Activated CD8-positive, alpha-beta T cell treated with anti-CD3 and anti-CD28 coated beads, Interleukin-2, amount 10 ng/mL, durations not matched to agents 7 days and 5 days (primary cell): ENCODE measurements at regions not wholly inside any gene's neighbourhood (a gene's known extent, or its start where the extent isn't known, plus 50 kb on each side); places are given as distances from the start of the nearest gene placed in this dataset.

ENCODE experiments used
- ATAC-seq: fragments of 150-1000 bp; cut with Tn5 transposase; one replicate; pipeline ENCODE4 v1.10.0; 2021; ENCODE audit warnings: moderate library complexity
- CTCF ChIA-PET: fragments of 350-600 bp; sonication (Branson Sonifier 250); formaldehyde crosslinking; loops from one replicate; lab custom pipeline; 2021; ENCODE audit warnings: antibody characterized with exemption; lab: Charles Lee
- POLR2A ChIA-PET: fragments of 350-600 bp; sonication (Branson Sonifier 250); formaldehyde crosslinking; loops from one replicate; lab custom pipeline; 2021; ENCODE audit warnings: antibody characterized with exemption; lab: Charles Lee
- DNase-seq: peaks from one replicate; pipeline ENCODE4 v3.0.0-alpha.2; 2020
- H3K27ac Mint-ChIP-seq: one replicate; pipeline ENCODE4 v1.8.0; 2021; ENCODE audit warnings: mild to moderate bottlenecking, mixed read lengths
- H3K27me3 Mint-ChIP-seq: one replicate; pipeline ENCODE4 v1.8.0; 2021; ENCODE audit warnings: low read depth, mixed read lengths
- H3K36me3 Mint-ChIP-seq: one replicate; pipeline ENCODE4 v1.8.0; 2021; ENCODE audit warnings: low read depth, mixed read lengths
- H3K4me1 Mint-ChIP-seq: one replicate; pipeline ENCODE4 v1.8.0; 2021; ENCODE audit warnings: low read depth, mixed read lengths
- H3K4me3 Mint-ChIP-seq: one replicate; pipeline ENCODE4 v1.8.0; 2021; ENCODE audit warnings: mild to moderate bottlenecking, mixed read lengths
- H3K9me3 Mint-ChIP-seq: one replicate; pipeline ENCODE4 v1.8.0; 2022; ENCODE audit warnings: mixed read lengths; ENCODE audit not compliant: insufficient read depth

DNA sequence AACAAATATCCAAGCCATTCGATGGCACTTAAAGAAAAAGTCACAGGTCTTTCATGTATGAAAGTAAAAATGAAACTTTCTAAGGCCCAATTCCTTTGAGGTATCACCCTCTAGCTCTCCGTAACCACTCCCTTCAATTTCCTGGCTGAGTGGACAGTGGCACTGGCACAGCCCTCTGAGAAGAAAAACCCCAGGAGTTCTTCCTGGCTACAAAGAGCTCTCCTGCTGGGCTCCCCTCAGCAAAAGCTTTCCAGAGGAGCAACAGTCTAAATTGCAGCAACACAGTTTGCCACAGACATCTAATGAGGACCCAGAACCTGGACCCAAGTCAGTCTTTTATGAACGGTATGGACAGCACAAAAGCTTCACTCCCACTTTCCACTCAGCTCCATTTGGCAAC lies 71.8 kb downstream of the FUNDC1 start:
- Mint-ChIP-seq H3K27ac (no peak overlapping the region), H3K36me3 (no peaks in the 10 kb centered on the region), H3K4me1 (no peaks in the 10 kb centered on the region), H3K9me3 (no peaks in the 10 kb centered on the region), H3K4me3 (no peak overlapping the region), H3K27me3 (no peaks in the 10 kb centered on the region)
- ATAC-seq (no peak), DNase-seq (no peak)
- ChIA-PET CTCF (no interaction called here), POLR2A (interaction anchor here (0.6 kb wide), 1 partner anchor 170 kb away, joined by 3 read pairs; no protein-coding TSS in a partner anchor)

- POLR2A ChIA-PET = no interaction called here
- Mint-ChIP-seq H3K27ac (no peak overlapping the region), H3K36me3 (no peaks in the 10 kb centered on the region), H3K27me3 (no peaks in the 10 kb centered on the region), H3K4me1 (no peaks in the 10 kb centered on the region), H3K4me3 (no peak overlapping the region), H3K9me3 (no peaks in the 10 kb centered on the region)
- CTCF ChIA-PET = no interaction called here
- DNase-seq = no peak
- ATAC-seq = no peak
These were observed 79.8 kb downstream of the FUNDC1 start for GRCh38 chrX:44462850-44463249.

DNA sequence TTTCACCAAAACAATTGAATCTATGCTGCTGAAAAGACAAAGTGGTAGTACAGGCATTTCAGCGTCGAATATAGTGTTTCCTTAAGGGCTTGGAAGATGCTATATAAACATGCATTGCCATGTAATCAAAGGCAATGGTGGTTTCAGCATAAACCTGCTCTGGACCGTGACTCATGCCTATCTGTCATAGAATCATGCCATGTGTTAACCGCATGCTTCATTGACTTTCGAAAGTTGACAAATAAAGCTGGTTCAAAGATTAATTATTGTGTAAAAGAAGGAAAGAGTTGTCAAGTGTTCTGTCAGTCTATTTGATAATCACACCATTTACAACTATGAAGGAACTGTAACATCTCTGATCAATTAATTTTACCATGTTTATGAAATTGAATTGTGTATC lies 83.2 kb downstream of the FUNDC1 start:
- no peaks in the 10 kb centered on the region for H3K9me3 Mint-ChIP-seq
- H3K4me1 Mint-ChIP-seq = no peaks in the 10 kb centered on the region
- no peak overlapping the region for H3K4me3 Mint-ChIP-seq
- no peaks in the 10 kb centered on the region for H3K27me3 Mint-ChIP-seq
- H3K27ac Mint-ChIP-seq = no peak overlapping the region
- no peak for ATAC-seq
- POLR2A ChIA-PET = no interaction called here
- no peaks in the 10 kb centered on the region for H3K36me3 Mint-ChIP-seq
- CTCF ChIA-PET = no interaction called here
- no peak for DNase-seq

- no peak for DNase-seq
- no peaks in the 10 kb centered on the region for H3K9me3 Mint-ChIP-seq
- no peaks in the 10 kb centered on the region for H3K27me3 Mint-ChIP-seq
- H3K36me3 Mint-ChIP-seq = no peaks in the 10 kb centered on the region
- ChIA-PET CTCF (no interaction called here), POLR2A (no interaction called here)
- no peak overlapping the region for H3K27ac Mint-ChIP-seq
- H3K4me1 Mint-ChIP-seq = no peaks in the 10 kb centered on the region
- no peak overlapping the region for H3K4me3 Mint-ChIP-seq
- no peak for ATAC-seq
These were observed 86.0 kb downstream of the FUNDC1 start for GRCh38 chrX:44456685-44457084.

GRCh38 chrX:44451056-44451455 lies 91.6 kb downstream of the FUNDC1 start:
- ChIA-PET POLR2A (no interaction called here), CTCF (no interaction called here)
- no peaks in the 10 kb centered on the region for H3K36me3 Mint-ChIP-seq
- DNase-seq (no peak), ATAC-seq (no peak)
- H3K4me1 Mint-ChIP-seq = no peaks in the 10 kb centered on the region
- H3K27ac Mint-ChIP-seq = no peak overlapping the region
- no peak overlapping the region for H3K4me3 Mint-ChIP-seq
- H3K9me3 Mint-ChIP-seq = no peaks in the 10 kb centered on the region
- H3K27me3 Mint-ChIP-seq = no peaks in the 10 kb centered on the region

GRCh38 chrX:44447214-44447613 lies 95.4 kb downstream of the FUNDC1 start:
- H3K9me3 Mint-ChIP-seq = no peaks in the 10 kb centered on the region
- CTCF ChIA-PET = no interaction called here
- no peaks in the 10 kb centered on the region for H3K36me3 Mint-ChIP-seq
- H3K27ac Mint-ChIP-seq = no peak overlapping the region
- H3K4me3 Mint-ChIP-seq = no peak overlapping the region
- H3K27me3 Mint-ChIP-seq = no peaks in the 10 kb centered on the region
- no peak for ATAC-seq
- H3K4me1 Mint-ChIP-seq = no peaks in the 10 kb centered on the region
- POLR2A ChIA-PET = no interaction called here
- no peak for DNase-seq

GRCh38 chrX:44440006-44440405 lies 96.5 kb upstream of the EFHC2 start:
- CTCF ChIA-PET = no interaction called here
- H3K27ac Mint-ChIP-seq = no peak overlapping the region
- no peaks in the 10 kb centered on the region for H3K4me1 Mint-ChIP-seq
- H3K4me3 Mint-ChIP-seq = no peak overlapping the region
- no peaks in the 10 kb centered on the region for H3K27me3 Mint-ChIP-seq
- no peaks in the 10 kb centered on the region for H3K9me3 Mint-ChIP-seq
- no peak for DNase-seq
- no peak for ATAC-seq
- POLR2A ChIA-PET = no interaction called here
- H3K36me3 Mint-ChIP-seq = no peaks in the 10 kb centered on the region

- Mint-ChIP-seq H3K4me3 (no peak overlapping the region), H3K36me3 (no peaks in the 10 kb centered on the region), H3K4me1 (no peaks in the 10 kb centered on the region), H3K27ac (no peak overlapping the region), H3K9me3 (no peaks in the 10 kb centered on the region), H3K27me3 (no peaks in the 10 kb centered on the region)
- ChIA-PET CTCF (no interaction called here), POLR2A (no interaction called here)
- DNase-seq = no peak
- no peak for ATAC-seq
These were observed 95.8 kb upstream of the EFHC2 start for GRCh38 chrX:44439242-44439794.

GRCh38 chrX:44435047-44435446 lies 91.6 kb upstream of the EFHC2 start:
- H3K27me3 Mint-ChIP-seq = no peaks in the 10 kb centered on the region
- ATAC-seq (no peak), DNase-seq (no peak)
- H3K4me1 Mint-ChIP-seq = no peaks in the 10 kb centered on the region
- POLR2A ChIA-PET = no interaction called here
- CTCF ChIA-PET = no interaction called here
- H3K4me3 Mint-ChIP-seq = no peak overlapping the region
- H3K27ac Mint-ChIP-seq = no peak overlapping the region
- H3K9me3 Mint-ChIP-seq = no peaks in the 10 kb centered on the region
- H3K36me3 Mint-ChIP-seq = no peaks in the 10 kb centered on the region

DNA sequence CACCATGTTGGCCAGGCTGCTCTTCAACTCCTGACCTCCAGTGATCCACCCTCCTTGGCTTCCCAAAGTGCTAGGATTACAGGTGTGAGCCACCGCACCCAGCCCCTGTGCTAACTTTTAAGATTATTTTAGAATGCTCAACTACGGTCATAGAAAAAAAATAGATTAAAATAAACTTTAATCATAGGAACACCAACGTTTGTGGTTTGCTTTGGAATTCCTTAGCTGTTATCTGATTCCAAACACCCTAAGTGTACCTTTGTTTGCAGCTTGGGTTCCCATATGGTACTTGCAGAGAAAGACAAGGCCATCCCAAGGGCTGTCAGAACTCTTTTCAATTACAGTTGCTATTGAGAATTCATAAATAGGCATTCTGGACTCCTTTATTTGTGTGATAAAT lies 90.1 kb upstream of the EFHC2 start:
- Mint-ChIP-seq H3K36me3 (no peaks in the 10 kb centered on the region), H3K4me1 (no peaks in the 10 kb centered on the region), H3K27ac (no peak overlapping the region), H3K4me3 (no peak overlapping the region), H3K9me3 (no peaks in the 10 kb centered on the region), H3K27me3 (no peaks in the 10 kb centered on the region)
- DNase-seq (no peak), ATAC-seq (no peak)
- CTCF ChIA-PET = no interaction called here
- POLR2A ChIA-PET = no interaction called here

DNA sequence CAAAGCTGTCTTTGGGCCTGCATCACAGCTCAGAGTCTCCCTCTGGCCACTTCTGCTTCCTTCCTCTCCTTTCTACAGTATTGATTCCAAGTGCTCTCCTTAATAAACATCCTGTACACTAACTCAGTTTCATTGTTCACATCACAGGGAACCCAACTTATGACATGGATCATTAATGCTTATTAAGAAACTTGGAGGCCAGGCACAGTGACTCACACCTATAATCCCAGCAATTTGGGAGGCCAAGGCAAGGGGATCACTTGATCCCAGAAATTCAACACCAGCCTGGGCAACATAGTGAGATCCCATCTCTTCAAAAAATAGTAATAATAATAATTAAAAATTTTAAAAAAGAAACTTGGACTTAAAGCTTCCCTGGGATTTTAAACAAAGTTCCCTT lies 89.2 kb upstream of the EFHC2 start:
- Mint-ChIP-seq H3K4me1 (no peaks in the 10 kb centered on the region), H3K9me3 (no peaks in the 10 kb centered on the region), H3K36me3 (no peaks in the 10 kb centered on the region), H3K4me3 (no peak overlapping the region), H3K27me3 (no peaks in the 10 kb centered on the region), H3K27ac (no peak overlapping the region)
- ChIA-PET CTCF (no interaction called here), POLR2A (no interaction called here)
- ATAC-seq (no peak), DNase-seq (no peak)

DNA sequence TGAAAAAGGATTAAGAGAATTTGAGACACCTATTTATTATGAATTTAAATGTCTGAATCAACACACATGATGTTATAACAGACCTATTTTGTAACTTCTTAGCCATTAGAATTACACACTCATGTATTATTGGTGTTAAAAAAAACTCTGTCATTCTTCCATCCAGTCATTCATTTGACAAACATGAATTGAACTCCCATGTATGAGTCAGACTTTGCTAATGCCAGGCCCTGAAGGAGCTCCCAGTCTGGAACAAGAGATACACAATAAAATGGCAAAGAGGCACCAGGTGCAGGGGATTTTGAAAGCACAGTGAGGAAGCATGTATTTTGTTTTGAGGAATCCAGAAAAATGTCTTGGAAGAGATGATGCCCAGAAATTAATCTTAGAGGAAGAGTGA lies 87.7 kb upstream of the EFHC2 start:
- ChIA-PET CTCF (no interaction called here), POLR2A (no interaction called here)
- DNase-seq = no peak
- no peak overlapping the region for H3K4me3 Mint-ChIP-seq
- H3K27me3 Mint-ChIP-seq = no peaks in the 10 kb centered on the region
- no peak for ATAC-seq
- no peaks in the 10 kb centered on the region for H3K9me3 Mint-ChIP-seq
- no peaks in the 10 kb centered on the region for H3K36me3 Mint-ChIP-seq
- no peak overlapping the region for H3K27ac Mint-ChIP-seq
- H3K4me1 Mint-ChIP-seq = no peaks in the 10 kb centered on the region

- no peaks in the 10 kb centered on the region for H3K9me3 Mint-ChIP-seq
These were observed 85.6 kb upstream of the EFHC2 start for GRCh38 chrX:44428989-44429627.

More at GRCh38 chrX:44428989-44429627, 85.6 kb upstream of the EFHC2 start:
- H3K4me1 Mint-ChIP-seq = no peaks in the 10 kb centered on the region
- ATAC-seq (no peak), DNase-seq (no peak)
- ChIA-PET POLR2A (no interaction called here), CTCF (no interaction called here)
- no peak overlapping the region for H3K4me3 Mint-ChIP-seq
- no peak overlapping the region for H3K27ac Mint-ChIP-seq
- no peaks in the 10 kb centered on the region for H3K27me3 Mint-ChIP-seq
- no peaks in the 10 kb centered on the region for H3K36me3 Mint-ChIP-seq
